Prostate gland (tissue), 2 donors: ENCODE measurements at regions not wholly inside any gene's neighbourhood (a gene's known extent, or its start where the extent isn't known, plus 50 kb on each side); places are given as distances from the start of the nearest gene placed in this dataset.

Experiments used
- POLR2A ChIP-seq: fragments of 450-650 bp; IDR thresholded peaks from one replicate; pipeline ENCODE4 v1.6.1; 2016; ENCODE audit warnings: antibody characterized with exemption, mild to moderate bottlenecking
- TF ChIP-seq, protein P1 (sequence below), 4 experiments: fragments of 200-600 bp in 2 of 4; fragments of 450-650 bp in 2 of 4; sonication (generic) in 2 of 4; IDR thresholded peaks; 1 replicate in 3 of 4; 2 replicates in 1 of 4; pipeline ENCODE4 v1.5.1; 2016 to 2019; ENCODE audit warnings: antibody characterized with exemption in 4 of 4, mild to moderate bottlenecking in 2 of 4, moderate library complexity in 2 of 4

DNA sequence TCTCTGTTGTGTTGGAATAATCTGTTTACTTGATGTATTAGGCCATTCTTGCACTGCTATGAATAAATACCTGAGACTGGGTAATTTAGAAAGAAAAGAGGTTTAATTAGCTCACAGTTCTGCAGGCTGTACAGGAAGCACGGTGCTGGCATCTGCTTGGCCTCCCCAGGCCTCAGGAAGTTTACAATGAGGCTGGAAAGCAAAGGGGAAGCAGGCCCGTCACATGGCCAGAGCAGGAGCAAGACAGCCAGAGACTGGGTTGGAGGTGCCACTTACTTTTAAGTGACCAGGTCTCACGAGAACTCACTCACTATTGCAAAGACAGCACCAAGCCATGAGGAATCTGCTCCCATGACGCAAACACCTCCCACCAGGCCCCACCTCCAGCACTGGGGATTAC, 50.6 kb upstream of the FUCA2 start:
- TF ChIP-seq, protein P1, sequence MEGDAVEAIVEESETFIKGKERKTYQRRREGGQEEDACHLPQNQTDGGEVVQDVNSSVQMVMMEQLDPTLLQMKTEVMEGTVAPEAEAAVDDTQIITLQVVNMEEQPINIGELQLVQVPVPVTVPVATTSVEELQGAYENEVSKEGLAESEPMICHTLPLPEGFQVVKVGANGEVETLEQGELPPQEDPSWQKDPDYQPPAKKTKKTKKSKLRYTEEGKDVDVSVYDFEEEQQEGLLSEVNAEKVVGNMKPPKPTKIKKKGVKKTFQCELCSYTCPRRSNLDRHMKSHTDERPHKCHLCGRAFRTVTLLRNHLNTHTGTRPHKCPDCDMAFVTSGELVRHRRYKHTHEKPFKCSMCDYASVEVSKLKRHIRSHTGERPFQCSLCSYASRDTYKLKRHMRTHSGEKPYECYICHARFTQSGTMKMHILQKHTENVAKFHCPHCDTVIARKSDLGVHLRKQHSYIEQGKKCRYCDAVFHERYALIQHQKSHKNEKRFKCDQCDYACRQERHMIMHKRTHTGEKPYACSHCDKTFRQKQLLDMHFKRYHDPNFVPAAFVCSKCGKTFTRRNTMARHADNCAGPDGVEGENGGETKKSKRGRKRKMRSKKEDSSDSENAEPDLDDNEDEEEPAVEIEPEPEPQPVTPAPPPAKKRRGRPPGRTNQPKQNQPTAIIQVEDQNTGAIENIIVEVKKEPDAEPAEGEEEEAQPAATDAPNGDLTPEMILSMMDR (IDR thresholded peaks at IDR 0.05): no peak
- no peak for TF ChIP-seq POLR2A
